ENCODE measurements at regions not wholly inside any gene's neighbourhood (a gene's known extent, or its start where the extent isn't known, plus 50 kb on each side); places are given as distances from the start of the nearest gene placed in this dataset.

DNA sequence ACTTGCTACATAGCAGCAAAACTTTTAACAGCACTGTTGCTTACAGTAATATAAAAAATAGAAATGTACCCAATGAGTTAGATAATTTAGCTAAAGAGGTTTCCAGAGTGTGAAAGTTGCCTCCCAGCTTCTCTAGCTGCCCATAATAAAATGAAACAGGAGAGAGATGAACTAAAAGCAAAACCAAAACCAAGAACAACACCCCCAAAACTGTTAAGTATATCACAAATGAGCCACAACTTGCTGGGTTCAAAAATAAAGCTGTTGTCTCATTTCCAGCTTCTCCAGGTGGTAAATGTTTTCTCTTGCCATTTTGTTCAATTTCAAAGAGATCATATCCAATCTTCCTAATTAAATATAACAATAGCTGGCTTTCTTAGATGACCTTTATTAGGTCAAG lies 614.0 kb downstream of the ETNK1 start:
- ATAC-seq (no peak), DNase-seq (ENCODE audit: low spot score) (no peak)
- Mint-ChIP-seq H3K9me3 (peaks cover 7% of the 10 kb centered on the region), H3K36me3 (no peaks in the 10 kb centered on the region), H3K4me1 (peaks cover 3% of the 10 kb centered on the region; the same call in 1 of the 2 replicates), H3K27me3 (ENCODE audit: low read depth) (no peaks in the 10 kb centered on the region), H3K27ac (no peak overlapping the region), H3K4me3 (no peak overlapping the region)
- TF ChIP-seq ZNF317 (CRISPR knock-in tag; IDR thresholded peaks at IDR 0.05; ENCODE audit: borderline replicate concordance, low read depth) (no peak), PRRX2 (CRISPR knock-in tag; IDR thresholded peaks at IDR 0.05) (no peak), GABPB1 (CRISPR knock-in tag; IDR thresholded peaks at IDR 0.05) (no peak), TP53 (CRISPR knock-in tag; IDR thresholded peaks at IDR 0.05) (no peak), ELF4 (CRISPR knock-in tag; IDR thresholded peaks at IDR 0.05; ENCODE audit: low read depth) (no peak), CREB1 (CRISPR knock-in tag; IDR thresholded peaks at IDR 0.05) (no peak), GRHL2 (CRISPR knock-in tag; IDR thresholded peaks at IDR 0.05; ENCODE audit: insufficient replicate concordance, severe bottlenecking) (no peak), FOXP1 (CRISPR knock-in tag; IDR thresholded peaks at IDR 0.05; ENCODE audit: borderline replicate concordance) (no peak), CREM (CRISPR knock-in tag; IDR thresholded peaks at IDR 0.05) (no peak), CBFB (CRISPR knock-in tag; IDR thresholded peaks at IDR 0.05; ENCODE audit: low read depth) (no peak), NR1H2 (CRISPR knock-in tag; IDR thresholded peaks at IDR 0.05) (no peak)
- TF ChIP-seq, protein P1, sequence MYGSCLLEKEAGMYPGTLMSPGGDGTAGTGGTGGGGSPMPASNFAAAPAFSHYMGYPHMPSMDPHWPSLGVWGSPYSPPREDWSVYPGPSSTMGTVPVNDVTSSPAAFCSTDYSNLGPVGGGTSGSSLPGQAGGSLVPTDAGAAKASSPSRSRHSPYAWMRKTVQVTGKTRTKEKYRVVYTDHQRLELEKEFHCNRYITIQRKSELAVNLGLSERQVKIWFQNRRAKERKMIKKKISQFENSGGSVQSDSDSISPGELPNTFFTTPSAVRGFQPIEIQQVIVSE (CRISPR knock-in tag; IDR thresholded peaks at IDR 0.05; ENCODE audit: borderline replicate concordance), result no peak
- TF ChIP-seq, protein P2, sequence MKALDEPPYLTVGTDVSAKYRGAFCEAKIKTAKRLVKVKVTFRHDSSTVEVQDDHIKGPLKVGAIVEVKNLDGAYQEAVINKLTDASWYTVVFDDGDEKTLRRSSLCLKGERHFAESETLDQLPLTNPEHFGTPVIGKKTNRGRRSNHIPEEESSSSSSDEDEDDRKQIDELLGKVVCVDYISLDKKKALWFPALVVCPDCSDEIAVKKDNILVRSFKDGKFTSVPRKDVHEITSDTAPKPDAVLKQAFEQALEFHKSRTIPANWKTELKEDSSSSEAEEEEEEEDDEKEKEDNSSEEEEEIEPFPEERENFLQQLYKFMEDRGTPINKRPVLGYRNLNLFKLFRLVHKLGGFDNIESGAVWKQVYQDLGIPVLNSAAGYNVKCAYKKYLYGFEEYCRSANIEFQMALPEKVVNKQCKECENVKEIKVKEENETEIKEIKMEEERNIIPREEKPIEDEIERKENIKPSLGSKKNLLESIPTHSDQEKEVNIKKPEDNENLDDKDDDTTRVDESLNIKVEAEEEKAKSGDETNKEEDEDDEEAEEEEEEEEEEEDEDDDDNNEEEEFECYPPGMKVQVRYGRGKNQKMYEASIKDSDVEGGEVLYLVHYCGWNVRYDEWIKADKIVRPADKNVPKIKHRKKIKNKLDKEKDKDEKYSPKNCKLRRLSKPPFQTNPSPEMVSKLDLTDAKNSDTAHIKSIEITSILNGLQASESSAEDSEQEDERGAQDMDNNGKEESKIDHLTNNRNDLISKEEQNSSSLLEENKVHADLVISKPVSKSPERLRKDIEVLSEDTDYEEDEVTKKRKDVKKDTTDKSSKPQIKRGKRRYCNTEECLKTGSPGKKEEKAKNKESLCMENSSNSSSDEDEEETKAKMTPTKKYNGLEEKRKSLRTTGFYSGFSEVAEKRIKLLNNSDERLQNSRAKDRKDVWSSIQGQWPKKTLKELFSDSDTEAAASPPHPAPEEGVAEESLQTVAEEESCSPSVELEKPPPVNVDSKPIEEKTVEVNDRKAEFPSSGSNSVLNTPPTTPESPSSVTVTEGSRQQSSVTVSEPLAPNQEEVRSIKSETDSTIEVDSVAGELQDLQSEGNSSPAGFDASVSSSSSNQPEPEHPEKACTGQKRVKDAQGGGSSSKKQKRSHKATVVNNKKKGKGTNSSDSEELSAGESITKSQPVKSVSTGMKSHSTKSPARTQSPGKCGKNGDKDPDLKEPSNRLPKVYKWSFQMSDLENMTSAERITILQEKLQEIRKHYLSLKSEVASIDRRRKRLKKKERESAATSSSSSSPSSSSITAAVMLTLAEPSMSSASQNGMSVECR (CRISPR knock-in tag; IDR thresholded peaks at IDR 0.05; ENCODE audit: borderline replicate concordance), result no peak
- TF ChIP-seq, protein P3, sequence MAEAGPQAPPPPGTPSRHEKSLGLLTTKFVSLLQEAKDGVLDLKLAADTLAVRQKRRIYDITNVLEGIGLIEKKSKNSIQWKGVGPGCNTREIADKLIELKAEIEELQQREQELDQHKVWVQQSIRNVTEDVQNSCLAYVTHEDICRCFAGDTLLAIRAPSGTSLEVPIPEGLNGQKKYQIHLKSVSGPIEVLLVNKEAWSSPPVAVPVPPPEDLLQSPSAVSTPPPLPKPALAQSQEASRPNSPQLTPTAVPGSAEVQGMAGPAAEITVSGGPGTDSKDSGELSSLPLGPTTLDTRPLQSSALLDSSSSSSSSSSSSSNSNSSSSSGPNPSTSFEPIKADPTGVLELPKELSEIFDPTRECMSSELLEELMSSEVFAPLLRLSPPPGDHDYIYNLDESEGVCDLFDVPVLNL (CRISPR knock-in tag; IDR thresholded peaks at IDR 0.05; ENCODE audit: borderline replicate concordance, low read depth), result no peak
- TF ChIP-seq, protein P4, sequence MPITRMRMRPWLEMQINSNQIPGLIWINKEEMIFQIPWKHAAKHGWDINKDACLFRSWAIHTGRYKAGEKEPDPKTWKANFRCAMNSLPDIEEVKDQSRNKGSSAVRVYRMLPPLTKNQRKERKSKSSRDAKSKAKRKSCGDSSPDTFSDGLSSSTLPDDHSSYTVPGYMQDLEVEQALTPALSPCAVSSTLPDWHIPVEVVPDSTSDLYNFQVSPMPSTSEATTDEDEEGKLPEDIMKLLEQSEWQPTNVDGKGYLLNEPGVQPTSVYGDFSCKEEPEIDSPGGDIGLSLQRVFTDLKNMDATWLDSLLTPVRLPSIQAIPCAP (CRISPR knock-in tag; IDR thresholded peaks at IDR 0.05), result no peak
- TF ChIP-seq, protein P5, sequence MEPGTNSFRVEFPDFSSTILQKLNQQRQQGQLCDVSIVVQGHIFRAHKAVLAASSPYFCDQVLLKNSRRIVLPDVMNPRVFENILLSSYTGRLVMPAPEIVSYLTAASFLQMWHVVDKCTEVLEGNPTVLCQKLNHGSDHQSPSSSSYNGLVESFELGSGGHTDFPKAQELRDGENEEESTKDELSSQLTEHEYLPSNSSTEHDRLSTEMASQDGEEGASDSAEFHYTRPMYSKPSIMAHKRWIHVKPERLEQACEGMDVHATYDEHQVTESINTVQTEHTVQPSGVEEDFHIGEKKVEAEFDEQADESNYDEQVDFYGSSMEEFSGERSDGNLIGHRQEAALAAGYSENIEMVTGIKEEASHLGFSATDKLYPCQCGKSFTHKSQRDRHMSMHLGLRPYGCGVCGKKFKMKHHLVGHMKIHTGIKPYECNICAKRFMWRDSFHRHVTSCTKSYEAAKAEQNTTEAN (CRISPR knock-in tag; IDR thresholded peaks at IDR 0.05), result no peak
- TF ChIP-seq, protein P6, sequence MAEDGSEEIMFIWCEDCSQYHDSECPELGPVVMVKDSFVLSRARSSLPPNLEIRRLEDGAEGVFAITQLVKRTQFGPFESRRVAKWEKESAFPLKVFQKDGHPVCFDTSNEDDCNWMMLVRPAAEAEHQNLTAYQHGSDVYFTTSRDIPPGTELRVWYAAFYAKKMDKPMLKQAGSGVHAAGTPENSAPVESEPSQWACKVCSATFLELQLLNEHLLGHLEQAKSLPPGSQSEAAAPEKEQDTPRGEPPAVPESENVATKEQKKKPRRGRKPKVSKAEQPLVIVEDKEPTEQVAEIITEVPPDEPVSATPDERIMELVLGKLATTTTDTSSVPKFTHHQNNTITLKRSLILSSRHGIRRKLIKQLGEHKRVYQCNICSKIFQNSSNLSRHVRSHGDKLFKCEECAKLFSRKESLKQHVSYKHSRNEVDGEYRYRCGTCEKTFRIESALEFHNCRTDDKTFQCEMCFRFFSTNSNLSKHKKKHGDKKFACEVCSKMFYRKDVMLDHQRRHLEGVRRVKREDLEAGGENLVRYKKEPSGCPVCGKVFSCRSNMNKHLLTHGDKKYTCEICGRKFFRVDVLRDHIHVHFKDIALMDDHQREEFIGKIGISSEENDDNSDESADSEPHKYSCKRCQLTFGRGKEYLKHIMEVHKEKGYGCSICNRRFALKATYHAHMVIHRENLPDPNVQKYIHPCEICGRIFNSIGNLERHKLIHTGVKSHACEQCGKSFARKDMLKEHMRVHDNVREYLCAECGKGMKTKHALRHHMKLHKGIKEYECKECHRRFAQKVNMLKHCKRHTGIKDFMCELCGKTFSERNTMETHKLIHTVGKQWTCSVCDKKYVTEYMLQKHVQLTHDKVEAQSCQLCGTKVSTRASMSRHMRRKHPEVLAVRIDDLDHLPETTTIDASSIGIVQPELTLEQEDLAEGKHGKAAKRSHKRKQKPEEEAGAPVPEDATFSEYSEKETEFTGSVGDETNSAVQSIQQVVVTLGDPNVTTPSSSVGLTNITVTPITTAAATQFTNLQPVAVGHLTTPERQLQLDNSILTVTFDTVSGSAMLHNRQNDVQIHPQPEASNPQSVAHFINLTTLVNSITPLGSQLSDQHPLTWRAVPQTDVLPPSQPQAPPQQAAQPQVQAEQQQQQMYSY (CRISPR knock-in tag; IDR thresholded peaks at IDR 0.05), result no peak
- CTCF ChIA-PET, result no interaction called here
- POLR2A ChIA-PET, result no interaction called here
